ENCODE measurements at regions not wholly inside any gene's neighbourhood (a gene's known extent, or its start where the extent isn't known, plus 50 kb on each side); places are given as distances from the start of the nearest gene placed in this dataset.

GRCh38 chr4:124523816-124524215 is 188.7 kb downstream of the ANKRD50 start:
- TF ChIP-seq YY1 (IDR thresholded peaks at IDR 0.05; ENCODE audit: insufficient read depth, insufficient read length), result no peak
- TF ChIP-seq ZNF274 (IDR thresholded peaks at IDR 0.05; ENCODE audit: low read depth, low read length), result no peak
- no peak for TF ChIP-seq SUZ12 (IDR thresholded peaks at IDR 0.05; ENCODE audit: extremely low read depth, insufficient read depth, insufficient read length)
- Histone ChIP-seq H3K4me3 (ENCODE audit: insufficient read length, low read depth) (no peak overlapping the region), H3K9ac (ENCODE audit: insufficient read length, low read depth) (no peak overlapping the region), H3K36me3 (ENCODE audit: insufficient read depth, insufficient read length, low read length) (no peaks in the 10 kb centered on the region), H3K27me3 (ENCODE audit: insufficient read depth, insufficient read length) (no peaks in the 10 kb centered on the region), H3K9me3 (ENCODE audit: insufficient read depth, low read length) (no peaks in the 10 kb centered on the region), H3K4me1 (ENCODE audit: insufficient read depth, insufficient read length) (no peaks in the 10 kb centered on the region)
- no peak for DNase-seq (ENCODE audit: low read depth, low spot score)

GRCh38 chr4:124525524-124525923 is 187.0 kb downstream of the ANKRD50 start:
- Histone ChIP-seq H3K27me3 (ENCODE audit: insufficient read depth, insufficient read length) (no peaks in the 10 kb centered on the region), H3K9ac (ENCODE audit: insufficient read length, low read depth) (no peak overlapping the region), H3K4me3 (ENCODE audit: insufficient read length, low read depth) (no peak overlapping the region), H3K36me3 (ENCODE audit: insufficient read depth, insufficient read length, low read length) (no peaks in the 10 kb centered on the region), H3K4me1 (ENCODE audit: insufficient read depth, insufficient read length) (no peaks in the 10 kb centered on the region), H3K9me3 (ENCODE audit: insufficient read depth, low read length) (no peaks in the 10 kb centered on the region)
- TF ChIP-seq YY1 (IDR thresholded peaks at IDR 0.05; ENCODE audit: insufficient read depth, insufficient read length) (no peak), SUZ12 (IDR thresholded peaks at IDR 0.05; ENCODE audit: extremely low read depth, insufficient read depth, insufficient read length) (no peak), ZNF274 (IDR thresholded peaks at IDR 0.05; ENCODE audit: low read depth, low read length) (no peak)
- DNase-seq (ENCODE audit: low read depth, low spot score), result no peak

DNA sequence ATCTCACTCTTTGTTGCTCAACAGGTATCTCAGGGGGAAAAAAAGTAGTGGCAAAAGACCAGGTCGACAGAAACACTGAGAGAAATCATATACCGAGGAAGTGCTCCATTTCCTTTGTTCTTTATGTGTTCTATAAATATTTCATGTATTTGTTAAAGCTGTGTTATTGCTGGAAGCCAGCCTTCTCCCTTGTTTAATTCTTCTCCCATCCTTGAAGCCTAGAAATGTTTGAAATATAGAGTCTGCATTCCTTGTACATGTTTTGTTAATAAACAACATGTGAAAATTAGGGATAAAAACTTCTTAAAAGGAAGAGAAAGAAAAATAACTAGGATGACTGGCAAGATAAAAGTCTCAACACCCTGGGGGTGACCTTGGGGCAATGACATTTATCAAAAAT is 186.2 kb downstream of the ANKRD50 start:
- Histone ChIP-seq H3K27me3 (ENCODE audit: insufficient read depth, insufficient read length) (no peaks in the 10 kb centered on the region), H3K36me3 (ENCODE audit: insufficient read depth, insufficient read length, low read length) (no peaks in the 10 kb centered on the region), H3K4me3 (ENCODE audit: insufficient read length, low read depth) (no peak overlapping the region), H3K9ac (ENCODE audit: insufficient read length, low read depth) (no peak overlapping the region), H3K4me1 (ENCODE audit: insufficient read depth, insufficient read length) (no peaks in the 10 kb centered on the region), H3K9me3 (ENCODE audit: insufficient read depth, low read length) (no peaks in the 10 kb centered on the region)
- DNase-seq (ENCODE audit: low read depth, low spot score), result no peak
- TF ChIP-seq SUZ12 (IDR thresholded peaks at IDR 0.05; ENCODE audit: extremely low read depth, insufficient read depth, insufficient read length) (no peak), YY1 (IDR thresholded peaks at IDR 0.05; ENCODE audit: insufficient read depth, insufficient read length) (no peak), ZNF274 (IDR thresholded peaks at IDR 0.05; ENCODE audit: low read depth, low read length) (no peak)

GRCh38 chr4:124526769-124527168 is 185.8 kb downstream of the ANKRD50 start:
- Histone ChIP-seq H3K27me3 (ENCODE audit: insufficient read depth, insufficient read length) (no peaks in the 10 kb centered on the region), H3K4me3 (ENCODE audit: insufficient read length, low read depth) (no peak overlapping the region), H3K4me1 (ENCODE audit: insufficient read depth, insufficient read length) (no peaks in the 10 kb centered on the region), H3K9ac (ENCODE audit: insufficient read length, low read depth) (no peak overlapping the region), H3K36me3 (ENCODE audit: insufficient read depth, insufficient read length, low read length) (no peaks in the 10 kb centered on the region), H3K9me3 (ENCODE audit: insufficient read depth, low read length) (no peaks in the 10 kb centered on the region)
- TF ChIP-seq SUZ12 (IDR thresholded peaks at IDR 0.05; ENCODE audit: extremely low read depth, insufficient read depth, insufficient read length), result no peak
- TF ChIP-seq ZNF274 (IDR thresholded peaks at IDR 0.05; ENCODE audit: low read depth, low read length), result no peak
- DNase-seq (ENCODE audit: low read depth, low spot score), result no peak

DNA sequence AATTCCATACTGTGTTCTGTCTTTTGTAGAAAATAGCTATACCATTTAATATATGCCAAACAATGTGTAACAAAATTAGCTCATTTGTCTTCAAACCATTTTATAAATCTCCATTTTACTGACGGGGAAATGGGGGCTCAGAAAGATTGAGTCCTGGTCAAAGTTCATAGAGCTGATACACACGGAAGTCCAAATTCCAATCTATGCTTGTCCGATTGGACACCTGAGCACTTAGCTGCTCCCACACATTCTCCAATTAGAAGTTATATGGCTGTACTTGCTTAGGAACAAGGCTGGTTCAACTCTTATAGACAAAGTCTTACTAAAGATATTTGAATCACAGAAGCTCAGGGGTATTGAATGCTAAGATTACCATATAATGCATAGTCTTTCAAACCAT is 185.2 kb downstream of the ANKRD50 start:
- H3K27me3 ChIP-seq (ENCODE audit: insufficient read depth, insufficient read length), result no peaks in the 10 kb centered on the region
- no peaks in the 10 kb centered on the region for H3K36me3 ChIP-seq (ENCODE audit: insufficient read depth, insufficient read length, low read length)
- TF ChIP-seq YY1 (IDR thresholded peaks at IDR 0.05; ENCODE audit: insufficient read depth, insufficient read length) (no peak), SUZ12 (IDR thresholded peaks at IDR 0.05; ENCODE audit: extremely low read depth, insufficient read depth, insufficient read length) (no peak), ZNF274 (IDR thresholded peaks at IDR 0.05; ENCODE audit: low read depth, low read length) (no peak)
- no peaks in the 10 kb centered on the region for H3K9me3 ChIP-seq (ENCODE audit: insufficient read depth, low read length)
- H3K4me1 ChIP-seq (ENCODE audit: insufficient read depth, insufficient read length), result no peaks in the 10 kb centered on the region
- H3K4me3 ChIP-seq (ENCODE audit: insufficient read length, low read depth), result no peak overlapping the region
- no peak overlapping the region for H3K9ac ChIP-seq (ENCODE audit: insufficient read length, low read depth)
- DNase-seq (ENCODE audit: low read depth, low spot score), result no peak

DNA sequence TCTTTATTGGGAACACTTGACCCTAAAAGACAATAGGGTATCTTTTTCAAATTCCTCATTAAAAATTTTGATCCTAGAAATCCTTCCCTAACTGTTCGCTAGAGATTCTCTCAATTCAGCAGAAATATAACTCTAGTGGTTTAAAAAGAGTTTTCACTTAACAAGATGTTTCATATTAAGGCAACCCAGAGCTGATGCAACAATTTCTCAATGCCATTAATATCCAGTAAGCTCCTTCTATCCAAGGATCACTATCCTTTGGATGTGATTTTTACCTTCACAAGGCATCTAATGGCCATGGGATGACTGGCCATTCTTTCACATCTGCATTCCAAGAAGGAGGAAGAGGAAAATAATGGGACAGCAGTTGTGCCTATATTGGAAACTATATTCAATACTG is 183.4 kb downstream of the ANKRD50 start:
- no peak for TF ChIP-seq SUZ12 (IDR thresholded peaks at IDR 0.05; ENCODE audit: extremely low read depth, insufficient read depth, insufficient read length)
- Histone ChIP-seq H3K36me3 (ENCODE audit: insufficient read depth, insufficient read length, low read length) (no peaks in the 10 kb centered on the region), H3K27me3 (ENCODE audit: insufficient read depth, insufficient read length) (no peaks in the 10 kb centered on the region), H3K9me3 (ENCODE audit: insufficient read depth, low read length) (no peaks in the 10 kb centered on the region), H3K9ac (ENCODE audit: insufficient read length, low read depth) (no peak overlapping the region), H3K4me1 (ENCODE audit: insufficient read depth, insufficient read length) (no peaks in the 10 kb centered on the region), H3K4me3 (ENCODE audit: insufficient read length, low read depth) (no peak overlapping the region)
- DNase-seq (ENCODE audit: low read depth, low spot score), result no peak

- no peaks in the 10 kb centered on the region for H3K9me3 ChIP-seq (ENCODE audit: insufficient read depth, low read length)
- no peaks in the 10 kb centered on the region for H3K36me3 ChIP-seq (ENCODE audit: insufficient read depth, insufficient read length, low read length)
- DNase-seq (ENCODE audit: low read depth, low spot score), result no peak
- H3K4me3 ChIP-seq (ENCODE audit: insufficient read length, low read depth), result no peak overlapping the region
- no peaks in the 10 kb centered on the region for H3K4me1 ChIP-seq (ENCODE audit: insufficient read depth, insufficient read length)
- H3K27me3 ChIP-seq (ENCODE audit: insufficient read depth, insufficient read length), result no peaks in the 10 kb centered on the region
- TF ChIP-seq ZNF274 (IDR thresholded peaks at IDR 0.05; ENCODE audit: low read depth, low read length) (no peak), SUZ12 (IDR thresholded peaks at IDR 0.05; ENCODE audit: extremely low read depth, insufficient read depth, insufficient read length) (no peak), YY1 (IDR thresholded peaks at IDR 0.05; ENCODE audit: insufficient read depth, insufficient read length) (no peak)
- H3K9ac ChIP-seq (ENCODE audit: insufficient read length, low read depth), result no peak overlapping the region
These were observed 182.0 kb downstream of the ANKRD50 start for GRCh38 chr4:124530464-124531077.

Data from NT2/D1 (cell line).